GM18951 (cell line): ENCODE measurements at regions not wholly inside any gene's neighbourhood (a gene's known extent, or its start where the extent isn't known, plus 50 kb on each side); places are given as distances from the start of the nearest gene placed in this dataset.

Source experiments
- POLR2A ChIP-seq: IDR thresholded peaks from 4 replicates; pipeline ENCODE4 v1.6.1; 2011; ENCODE audit warnings: mild to moderate bottlenecking; ENCODE audit not compliant: insufficient read length, insufficient read depth; ENCODE audit errors: extremely low read depth
- in situ Hi-C: fragments of 300-500 bp; cut with MboI; formaldehyde crosslinking; loops from one replicate; pipeline ENCODE4 v1.12.0; 2022; ENCODE audit warnings: low sequenced_read_pairs, mixed read lengths, inconsistent platforms; ENCODE audit not compliant: unreplicated experiment

GRCh38 chr6:54629131-54629530 is 217.4 kb upstream of the FAM83B start:
- in situ Hi-C loops = no loop called here
- no peak for TF ChIP-seq POLR2A

GRCh38 chr6:54632984-54633565 is 213.5 kb upstream of the FAM83B start:
- in situ Hi-C loops = no loop called here
- no peak for TF ChIP-seq POLR2A

GRCh38 chr6:54633601-54634000 is 213.0 kb upstream of the FAM83B start:
- in situ Hi-C loops = no loop called here
- no peak for TF ChIP-seq POLR2A

- in situ Hi-C loops = no loop called here
Observed at GRCh38 chr6:54640911-54641310, 205.7 kb upstream of the FAM83B start.

GRCh38 chr6:54646069-54646950 is 200.3 kb upstream of the FAM83B start:
- TF ChIP-seq POLR2A = no peak
- in situ Hi-C loops = no loop called here

More at GRCh38 chr6:54640911-54641310, 205.7 kb upstream of the FAM83B start:
- TF ChIP-seq POLR2A = no peak

- TF ChIP-seq POLR2A = no peak
- in situ Hi-C loops = no loop called here
Observed at GRCh38 chr6:54646951-54647664, 199.5 kb upstream of the FAM83B start.

- in situ Hi-C loops = no loop called here
- no peak for TF ChIP-seq POLR2A
Observed at GRCh38 chr6:54654381-54654780, 192.2 kb upstream of the FAM83B start.

GRCh38 chr6:54655162-54655561 is 191.4 kb upstream of the FAM83B start:
- in situ Hi-C loops = no loop called here
- no peak for TF ChIP-seq POLR2A

- TF ChIP-seq POLR2A = no peak
- in situ Hi-C loops = no loop called here
Observed at GRCh38 chr6:54665278-54665677, 181.3 kb upstream of the FAM83B start.

GRCh38 chr6:54680531-54680930 is 166.0 kb upstream of the FAM83B start:
- in situ Hi-C loops = no loop called here
- no peak for TF ChIP-seq POLR2A

GRCh38 chr6:54681267-54681666 is 165.3 kb upstream of the FAM83B start:
- in situ Hi-C loops = no loop called here
- no peak for TF ChIP-seq POLR2A

- in situ Hi-C loops = no loop called here
- no peak for TF ChIP-seq POLR2A
Observed at GRCh38 chr6:54681987-54682386, 164.6 kb upstream of the FAM83B start.

- no peak for TF ChIP-seq POLR2A
- in situ Hi-C loops = no loop called here
Observed at GRCh38 chr6:54689620-54690019, 157.0 kb upstream of the FAM83B start.
